Transverse colon (tissue), 4 donors: ENCODE measurements at regions not wholly inside any gene's neighbourhood (a gene's known extent, or its start where the extent isn't known, plus 50 kb on each side); places are given as distances from the start of the nearest gene placed in this dataset.

ENCODE experiments used
- DNase-seq: peaks from one replicate; pipeline ENCODE4 v3.0.0-alpha.2; 2019
- H3K27ac ChIP-seq, 4 donors: fragments of 200-600 bp; sonication (generic); 2 replicates each; pipeline ENCODE4 v1.5.1; 2016 to 2018; ENCODE audit warnings: inconsistent platforms in 4 of 4
- H3K27me3 ChIP-seq: fragments of 200-600 bp; sonication (generic); 2 replicates; pipeline ENCODE4 v1.5.1; 2017; ENCODE audit warnings: inconsistent platforms
- H3K36me3 ChIP-seq, 4 donors: fragments of 200-600 bp; sonication (generic); 2 replicates each; pipeline ENCODE4 v1.5.1; 2017 to 2019; ENCODE audit warnings: inconsistent platforms in 4 of 4
- H3K4me1 ChIP-seq, 4 donors: fragments of 200-600 bp; sonication (generic); 2 replicates each; pipeline ENCODE4 v1.5.1; 2017 to 2020; ENCODE audit warnings: inconsistent platforms in 4 of 4
- H3K4me3 ChIP-seq, 4 donors: fragments of 200-600 bp; sonication (generic); 1 replicate in 1 of 4; 2 replicates in 3 of 4; pipeline versions ENCODE4 v1.5.1 to v1.6.1; 2017 to 2019; ENCODE audit warnings: inconsistent platforms in 4 of 4
- H3K9me3 ChIP-seq, 2 donors: fragments of 200-600 bp; sonication (generic); 2 replicates each; pipeline ENCODE4 v1.5.1; 2017 to 2019; ENCODE audit warnings: inconsistent platforms in 2 of 2
- EP300 ChIP-seq: sonication (generic); formaldehyde crosslinking; IDR thresholded peaks from one replicate; pipeline ENCODE4 v1.6.1; 2017; ENCODE audit warnings: antibody characterized with exemption, low read depth
- POLR2A ChIP-seq: fragments of 450-650 bp; IDR thresholded peaks from one replicate; pipeline ENCODE4 v1.6.1; 2016; ENCODE audit warnings: antibody characterized with exemption, mild to moderate bottlenecking, moderate library complexity
- POLR2AphosphoS5 ChIP-seq, 3 donors: sonication (generic); formaldehyde crosslinking; IDR thresholded peaks; one replicate each; pipeline ENCODE4 v1.6.1; 2016; ENCODE audit warnings: antibody characterized with exemption in 3 of 3
- WGBS, 2 donors: methylation state at CpG; one replicate each; pipeline ENCODE4 v1.1.5; 2018; ENCODE audit warnings: low coverage in 1 of 2; 5-methylcytosine and 5-hydroxymethylcytosine counted together
- in situ Hi-C, 4 donors: fragments of 200-750 bp; cut with MboI; loops; one replicate each; pipeline versions ENCODE4 v1.15.0 to v1.15.1; 2017; ENCODE audit warnings: low sequenced_read_pairs in 3 of 4, low pct_ligation_motif_present in 1 of 4, low pct_unique_long_range_greater_than_20kb in 1 of 4
- intact Hi-C: fragments of 100-400 bp; cut with DNase I; formaldehyde crosslinking; loops from one replicate; pipeline ENCODE4 v1.15.1; 2023; ENCODE audit warnings: low total_unique reads
- TF ChIP-seq, protein P1 (sequence below), 5 experiments: fragments of 200-600 bp in 3 of 5; fragments of 450-650 bp in 2 of 5; sonication (generic) in 3 of 5; IDR thresholded peaks; 1 replicate in 2 of 5; 2 replicates in 3 of 5; pipeline ENCODE4 v1.5.1; 2016 to 2017; ENCODE audit warnings: antibody characterized with exemption in 5 of 5, inconsistent platforms in 3 of 5, mild to moderate bottlenecking in 2 of 5, moderate library complexity in 1 of 5

DNA sequence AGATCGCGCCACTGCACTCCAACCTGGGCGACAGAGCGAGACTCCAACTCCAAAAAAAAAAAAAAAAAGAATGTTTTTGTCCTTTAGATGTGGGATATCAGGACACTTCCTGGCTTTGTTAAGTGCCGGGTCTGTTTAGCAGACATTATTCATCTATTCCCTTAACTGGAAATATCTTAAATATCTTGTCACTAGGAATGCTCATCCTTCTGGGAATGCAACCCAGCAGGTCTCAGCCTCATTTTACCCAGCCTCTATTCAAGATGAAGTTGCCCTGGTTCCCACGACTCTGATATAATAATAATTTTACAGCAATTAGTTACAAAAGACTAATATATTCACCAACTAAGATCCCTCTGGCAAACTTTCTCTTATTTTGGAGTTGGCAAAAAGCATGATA, 260.9 kb upstream of the SLITRK3 start:
- in situ Hi-C loops (no loop called here), intact Hi-C loops (loop anchor here (1.0 kb wide), 1 partner anchor 11 kb away; no protein-coding TSS in a partner anchor)
- 38 to 85% methylated on average over 2 to 6 of the region's 6 CpGs for WGBS, 2 donors
- Histone ChIP-seq H3K4me1 (no peaks in the 10 kb centered on the region), H3K36me3 (no peaks in the 10 kb centered on the region), H3K27ac (no peak overlapping the region), H3K4me3 (no peak overlapping the region), H3K9me3 (no peaks in the 10 kb centered on the region), H3K27me3 (no peaks in the 10 kb centered on the region)
- TF ChIP-seq POLR2A (no peak), POLR2AphosphoS5 (IDR thresholded peaks at IDR 0.05) (no peak), EP300 (no peak)
- TF ChIP-seq, protein P1, sequence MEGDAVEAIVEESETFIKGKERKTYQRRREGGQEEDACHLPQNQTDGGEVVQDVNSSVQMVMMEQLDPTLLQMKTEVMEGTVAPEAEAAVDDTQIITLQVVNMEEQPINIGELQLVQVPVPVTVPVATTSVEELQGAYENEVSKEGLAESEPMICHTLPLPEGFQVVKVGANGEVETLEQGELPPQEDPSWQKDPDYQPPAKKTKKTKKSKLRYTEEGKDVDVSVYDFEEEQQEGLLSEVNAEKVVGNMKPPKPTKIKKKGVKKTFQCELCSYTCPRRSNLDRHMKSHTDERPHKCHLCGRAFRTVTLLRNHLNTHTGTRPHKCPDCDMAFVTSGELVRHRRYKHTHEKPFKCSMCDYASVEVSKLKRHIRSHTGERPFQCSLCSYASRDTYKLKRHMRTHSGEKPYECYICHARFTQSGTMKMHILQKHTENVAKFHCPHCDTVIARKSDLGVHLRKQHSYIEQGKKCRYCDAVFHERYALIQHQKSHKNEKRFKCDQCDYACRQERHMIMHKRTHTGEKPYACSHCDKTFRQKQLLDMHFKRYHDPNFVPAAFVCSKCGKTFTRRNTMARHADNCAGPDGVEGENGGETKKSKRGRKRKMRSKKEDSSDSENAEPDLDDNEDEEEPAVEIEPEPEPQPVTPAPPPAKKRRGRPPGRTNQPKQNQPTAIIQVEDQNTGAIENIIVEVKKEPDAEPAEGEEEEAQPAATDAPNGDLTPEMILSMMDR (IDR thresholded peaks at IDR 0.05) = no peak
- DNase-seq = no peak

DNA sequence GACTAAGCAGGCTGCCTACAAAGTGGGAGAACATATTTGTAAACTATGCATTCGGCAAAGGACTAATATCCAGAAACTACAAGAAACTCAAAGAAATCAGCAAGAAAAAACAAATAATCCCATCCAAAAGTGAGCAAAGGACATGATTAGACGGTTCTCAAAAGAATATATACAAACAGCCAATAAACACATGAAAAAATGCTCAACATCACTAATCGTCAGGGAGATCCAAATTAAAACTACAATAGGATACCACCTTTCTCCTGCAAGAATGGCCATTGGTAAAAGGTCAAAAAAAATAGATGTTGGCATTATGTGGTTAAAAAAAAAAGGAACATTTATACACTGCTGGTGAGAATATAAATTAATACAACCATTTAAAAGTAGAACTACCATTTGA, 259.6 kb upstream of the SLITRK3 start:
- TF ChIP-seq, protein P1 (IDR thresholded peaks at IDR 0.05) = no peak
- no peak for TF ChIP-seq EP300
- TF ChIP-seq POLR2AphosphoS5 (IDR thresholded peaks at IDR 0.05) = no peak
- no peak for TF ChIP-seq POLR2A
- intact Hi-C loops = no loop called here
- 75 to 87% methylated on average over 2 to 3 of the region's 3 CpGs for WGBS, 2 donors
- in situ Hi-C loops = no loop called here
- H3K4me3 ChIP-seq = no peak overlapping the region
- H3K36me3 ChIP-seq = no peaks in the 10 kb centered on the region
- no peak for DNase-seq
- no peaks in the 10 kb centered on the region for H3K9me3 ChIP-seq
- H3K27ac ChIP-seq = no peak overlapping the region
- no peaks in the 10 kb centered on the region for H3K4me1 ChIP-seq
- H3K27me3 ChIP-seq = no peaks in the 10 kb centered on the region

DNA sequence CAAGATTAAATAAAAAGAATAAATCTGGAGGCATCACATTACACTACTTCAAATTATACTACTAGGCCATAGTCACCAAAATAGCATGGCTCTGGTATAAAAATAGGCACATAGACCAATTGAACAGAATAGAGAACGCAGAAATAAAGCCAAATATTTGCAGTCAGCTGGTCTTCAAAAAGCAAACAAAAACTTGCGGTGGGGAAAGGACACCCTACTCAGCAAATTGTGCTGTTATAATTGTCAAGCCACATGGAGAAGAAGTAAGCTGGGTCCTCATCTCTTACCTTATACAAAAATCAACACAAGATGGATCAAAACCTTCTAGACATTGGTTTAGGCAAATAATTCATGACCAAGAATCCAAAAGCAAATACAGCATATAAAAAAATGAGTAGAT, 259.2 kb upstream of the SLITRK3 start:
- WGBS, 2 donors = 20 to 86% methylated on average over 1 to 2 of the region's 2 CpGs

DNA sequence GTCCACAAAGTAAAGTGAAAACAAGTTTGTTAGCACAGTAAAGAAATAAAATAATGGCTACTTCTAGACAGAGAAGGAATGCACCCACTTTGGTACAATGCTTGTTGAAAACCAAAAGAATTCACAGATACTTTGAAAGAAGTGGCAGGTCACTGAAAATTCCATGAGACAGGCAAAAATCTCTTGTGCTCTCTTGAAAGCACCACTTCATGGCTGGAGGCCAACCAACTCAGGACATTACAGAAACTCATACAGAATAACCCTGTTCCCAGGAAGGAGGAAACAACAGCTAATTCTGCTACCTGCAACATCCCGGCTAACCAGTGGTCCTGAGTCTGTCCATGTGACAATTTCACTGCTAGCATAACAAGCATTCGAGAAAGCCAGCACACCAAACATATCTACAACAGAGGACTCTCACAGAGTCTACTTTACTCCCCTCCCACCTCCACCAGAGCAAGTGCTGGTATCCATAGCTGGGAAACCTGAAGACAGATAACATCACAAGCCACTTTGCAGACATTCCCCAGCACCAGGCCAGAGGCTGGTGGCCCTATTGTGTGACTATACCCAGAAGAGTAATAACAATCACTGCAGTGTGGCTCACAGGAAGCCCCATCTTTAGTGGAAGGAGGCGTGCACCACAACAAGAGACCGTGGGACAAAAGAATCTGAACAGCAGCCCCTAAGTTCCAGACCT, 255.3 kb upstream of the SLITRK3 start:
- Histone ChIP-seq H3K4me3 (no peak overlapping the region), H3K4me1 (no peaks in the 10 kb centered on the region), H3K9me3 (no peaks in the 10 kb centered on the region), H3K27me3 (no peaks in the 10 kb centered on the region), H3K27ac (no peak overlapping the region), H3K36me3 (no peaks in the 10 kb centered on the region)
- DNase-seq = no peak
- no peak for TF ChIP-seq EP300
- TF ChIP-seq, protein P1 (IDR thresholded peaks at IDR 0.05) = no peak
- no peak for TF ChIP-seq POLR2A
- no peak for TF ChIP-seq POLR2AphosphoS5 (IDR thresholded peaks at IDR 0.05)
- intact Hi-C loops (no loop called here), in situ Hi-C loops (no loop called here)
- WGBS, 2 donors = 76 to 90% methylated on average over 2 to 4 of the region's 4 CpGs

More for the DNA sequence above, 259.2 kb upstream of the SLITRK3 start:
- TF ChIP-seq POLR2AphosphoS5 (IDR thresholded peaks at IDR 0.05) (no peak), POLR2A (no peak)
- TF ChIP-seq, protein P1 (IDR thresholded peaks at IDR 0.05) = no peak
- Histone ChIP-seq H3K9me3 (no peaks in the 10 kb centered on the region), H3K36me3 (no peaks in the 10 kb centered on the region), H3K27ac (no peak overlapping the region), H3K4me3 (no peak overlapping the region), H3K4me1 (no peaks in the 10 kb centered on the region), H3K27me3 (no peaks in the 10 kb centered on the region)
- in situ Hi-C loops = no loop called here
- no peak for DNase-seq
- intact Hi-C loops = no loop called here
